GM19455 (cell line): ENCODE measurements at regions not wholly inside any gene's neighbourhood (a gene's known extent, or its start where the extent isn't known, plus 50 kb on each side); places are given as distances from the start of the nearest gene placed in this dataset.

ENCODE experiments used
- ATAC-seq: cut with Tn5 transposase; IDR thresholded peaks from one replicate; pipeline ENCODE4 v1.9.1; 2021; ENCODE audit not compliant: unreplicated experiment

- no peak for ATAC-seq
Observed at GRCh38 chr6:148193063-148193680, 149.5 kb upstream of the SASH1 start.

- no peak for ATAC-seq
Observed at GRCh38 chr6:148195511-148195910, 147.1 kb upstream of the SASH1 start.

- no peak for ATAC-seq
Observed at GRCh38 chr6:148199584-148199983, 143.1 kb upstream of the SASH1 start.

GRCh38 chr6:148200293-148200692 is 142.3 kb upstream of the SASH1 start:
- ATAC-seq, result no peak

GRCh38 chr6:148200781-148201180 is 141.9 kb upstream of the SASH1 start:
- ATAC-seq, result no peak

GRCh38 chr6:148203281-148203925 is 139.2 kb upstream of the SASH1 start:
- no peak for ATAC-seq

- peak; percentile 98 for ATAC-seq
Observed at GRCh38 chr6:148203970-148204369, 138.7 kb upstream of the SASH1 start.

- ATAC-seq, result no peak
Observed at GRCh38 chr6:148208298-148208697, 134.3 kb upstream of the SASH1 start.

GRCh38 chr6:148211777-148212324 is 130.8 kb upstream of the SASH1 start:
- ATAC-seq, result no peak

GRCh38 chr6:148212366-148212765 is 130.3 kb upstream of the SASH1 start:
- ATAC-seq, result no peak

GRCh38 chr6:148213366-148213765 is 129.3 kb upstream of the SASH1 start:
- no peak for ATAC-seq

- ATAC-seq, result no peak
Observed at GRCh38 chr6:148214667-148215066, 128.0 kb upstream of the SASH1 start.

GRCh38 chr6:148217051-148217450 is 125.6 kb upstream of the SASH1 start:
- ATAC-seq, result no peak

GRCh38 chr6:148217921-148218320 is 124.7 kb upstream of the SASH1 start:
- ATAC-seq, result no peak

GRCh38 chr6:148218542-148219258 is 123.9 kb upstream of the SASH1 start:
- no peak for ATAC-seq

GRCh38 chr6:148221196-148221979 is 121.2 kb upstream of the SASH1 start:
- no peak for ATAC-seq

GRCh38 chr6:148222376-148222775 is 120.3 kb upstream of the SASH1 start:
- no peak for ATAC-seq

GRCh38 chr6:148222846-148223245 is 119.8 kb upstream of the SASH1 start:
- no peak for ATAC-seq

GRCh38 chr6:148223424-148223842 is 119.2 kb upstream of the SASH1 start:
- no peak for ATAC-seq

GRCh38 chr6:148225871-148226270 is 116.8 kb upstream of the SASH1 start:
- ATAC-seq, result no peak

- ATAC-seq, result no peak
Observed at GRCh38 chr6:148226284-148226683, 116.4 kb upstream of the SASH1 start.
